Inferior parietal cortex (tissue), 1 donor: ENCODE measurements at regions not wholly inside any gene's neighbourhood (a gene's known extent, or its start where the extent isn't known, plus 50 kb on each side); places are given as distances from the start of the nearest gene placed in this dataset.
"Not testable (repeated sequence)": the region's sequence is repeated elsewhere in the genome, so short reads cannot be mapped to it uniquely, and the experiment has no call there.

ENCODE experiments used
- DNase-seq: peaks from one replicate; pipeline ENCODE4 v3.0.0-alpha.2; 2016; ENCODE audit errors: extremely low spot score

- DNase-seq, result no peak
Observed at GRCh38 chr3:30465454-30465853, 140.9 kb upstream of the TGFBR2 start.

- DNase-seq, result no peak
Observed at GRCh38 chr3:30467596-30468238, 138.7 kb upstream of the TGFBR2 start.

GRCh38 chr3:30469133-30469532, 137.3 kb upstream of the TGFBR2 start:
- DNase-seq, result no peak

- DNase-seq, result no peak
Observed at GRCh38 chr3:30470496-30470895, 135.9 kb upstream of the TGFBR2 start.

GRCh38 chr3:30471066-30471465, 135.3 kb upstream of the TGFBR2 start:
- DNase-seq, result no peak

- no peak for DNase-seq
Observed at GRCh38 chr3:30471796-30472489, 134.5 kb upstream of the TGFBR2 start.

GRCh38 chr3:30473374-30474051, 132.9 kb upstream of the TGFBR2 start:
- no peak for DNase-seq

- no peak for DNase-seq
Observed at GRCh38 chr3:30474371-30474770, 132.0 kb upstream of the TGFBR2 start.

- DNase-seq, result no peak
Observed at GRCh38 chr3:30475038-30475808, 131.2 kb upstream of the TGFBR2 start.

- DNase-seq, result no peak
Observed at GRCh38 chr3:30475809-30476178, 130.6 kb upstream of the TGFBR2 start.

GRCh38 chr3:30476368-30477084, 129.9 kb upstream of the TGFBR2 start:
- no peak for DNase-seq

GRCh38 chr3:30477149-30477921, 129.1 kb upstream of the TGFBR2 start:
- no peak for DNase-seq

- DNase-seq, result not testable (repeated sequence)
Observed at GRCh38 chr3:30479737-30480136, 126.7 kb upstream of the TGFBR2 start.

- not testable (repeated sequence) for DNase-seq
Observed at GRCh38 chr3:30480156-30480555, 126.2 kb upstream of the TGFBR2 start.

- DNase-seq, result no peak
Observed at GRCh38 chr3:30480587-30480986, 125.8 kb upstream of the TGFBR2 start.

- no peak for DNase-seq
Observed at GRCh38 chr3:30481241-30481640, 125.2 kb upstream of the TGFBR2 start.

GRCh38 chr3:30484229-30484628, 122.2 kb upstream of the TGFBR2 start:
- DNase-seq, result not testable (repeated sequence)

GRCh38 chr3:30486368-30486767, 120.0 kb upstream of the TGFBR2 start:
- no peak for DNase-seq

GRCh38 chr3:30488070-30488756, 118.2 kb upstream of the TGFBR2 start:
- DNase-seq, result no peak
